Mucosa of descending colon (tissue), 3 donors: ENCODE measurements at regions not wholly inside any gene's neighbourhood (a gene's known extent, or its start where the extent isn't known, plus 50 kb on each side); places are given as distances from the start of the nearest gene placed in this dataset.

ENCODE experiments used
- ATAC-seq: fragments of 200-7000 bp; cut with Tn5 transposase; one replicate; pipeline ENCODE4 v1.9.1; 2020; ENCODE audit warnings: mild to moderate bottlenecking, moderate library complexity
- DNase-seq, 3 donors: peaks; one replicate each; pipeline ENCODE4 v3.0.0-alpha.2; 2020
- H3K36me3 ChIP-seq: fragments of 200-600 bp; one replicate; pipeline ENCODE4 v1.8.0; 2021; ENCODE audit warnings: low read depth, mild to moderate bottlenecking
- H3K4me1 ChIP-seq: fragments of 200-600 bp; one replicate; pipeline ENCODE4 v1.8.0; 2021; ENCODE audit warnings: low read depth, mild to moderate bottlenecking
- H3K4me3 ChIP-seq: fragments of 200-600 bp; one replicate; pipeline ENCODE4 v1.8.0; 2021; ENCODE audit warnings: mild to moderate bottlenecking
- H3K9me3 ChIP-seq: fragments of 200-600 bp; one replicate; pipeline ENCODE4 v1.8.0; 2021; ENCODE audit warnings: mild to moderate bottlenecking
- intact Hi-C, 2 donors: fragments of 100-400 bp; cut with DNase I in 1 of 2; cut with micrococcal nuclease in 1 of 2; formaldehyde crosslinking; loops; one replicate each; pipeline versions ENCODE4 v1.11.0 to v1.11.1; 2022; cut with DNase I, micrococcal nuclease
- TF ChIP-seq, protein P1 (sequence below): fragments of 200-600 bp; IDR thresholded peaks from one replicate; pipeline ENCODE4 v1.8.0; 2022; ENCODE audit warnings: antibody characterized with exemption, mild to moderate bottlenecking
- donor health status: DM: no; HTN: no; CAD: no; lungs with moderate emphysema.
- donor health status: DM: no; HTN: no; CAD: no.
- donor health status: DM: no; HTN: yes; CAD: no.

DNA sequence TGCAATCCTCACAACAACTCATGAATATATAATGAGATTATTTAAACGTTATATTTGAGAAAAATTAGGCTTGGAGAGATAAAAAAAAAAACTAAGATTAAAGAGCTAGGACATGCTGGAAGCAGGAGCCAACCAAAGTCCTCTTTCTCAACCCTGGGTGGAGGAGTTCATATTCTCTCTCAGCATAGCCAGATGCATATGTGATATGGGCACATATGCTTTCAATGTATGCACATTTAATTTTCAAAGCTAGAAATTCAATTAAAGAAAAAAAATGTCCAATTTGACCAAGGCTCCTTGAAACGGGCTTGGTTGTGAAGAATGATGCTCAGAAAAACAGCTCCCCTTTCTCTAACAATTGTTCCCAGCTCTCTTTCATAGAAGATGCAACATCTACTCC lies 61.9 kb upstream of the GRIP1 start:
- no peaks in the 10 kb centered on the region for H3K36me3 ChIP-seq
- intact Hi-C loops = no loop called here
- TF ChIP-seq, protein P1, sequence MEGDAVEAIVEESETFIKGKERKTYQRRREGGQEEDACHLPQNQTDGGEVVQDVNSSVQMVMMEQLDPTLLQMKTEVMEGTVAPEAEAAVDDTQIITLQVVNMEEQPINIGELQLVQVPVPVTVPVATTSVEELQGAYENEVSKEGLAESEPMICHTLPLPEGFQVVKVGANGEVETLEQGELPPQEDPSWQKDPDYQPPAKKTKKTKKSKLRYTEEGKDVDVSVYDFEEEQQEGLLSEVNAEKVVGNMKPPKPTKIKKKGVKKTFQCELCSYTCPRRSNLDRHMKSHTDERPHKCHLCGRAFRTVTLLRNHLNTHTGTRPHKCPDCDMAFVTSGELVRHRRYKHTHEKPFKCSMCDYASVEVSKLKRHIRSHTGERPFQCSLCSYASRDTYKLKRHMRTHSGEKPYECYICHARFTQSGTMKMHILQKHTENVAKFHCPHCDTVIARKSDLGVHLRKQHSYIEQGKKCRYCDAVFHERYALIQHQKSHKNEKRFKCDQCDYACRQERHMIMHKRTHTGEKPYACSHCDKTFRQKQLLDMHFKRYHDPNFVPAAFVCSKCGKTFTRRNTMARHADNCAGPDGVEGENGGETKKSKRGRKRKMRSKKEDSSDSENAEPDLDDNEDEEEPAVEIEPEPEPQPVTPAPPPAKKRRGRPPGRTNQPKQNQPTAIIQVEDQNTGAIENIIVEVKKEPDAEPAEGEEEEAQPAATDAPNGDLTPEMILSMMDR = no peak
- H3K9me3 ChIP-seq = no peaks in the 10 kb centered on the region
- H3K4me1 ChIP-seq = no peaks in the 10 kb centered on the region
- no peak for DNase-seq
- ATAC-seq = no peak
- no peak overlapping the region for H3K4me3 ChIP-seq

DNA sequence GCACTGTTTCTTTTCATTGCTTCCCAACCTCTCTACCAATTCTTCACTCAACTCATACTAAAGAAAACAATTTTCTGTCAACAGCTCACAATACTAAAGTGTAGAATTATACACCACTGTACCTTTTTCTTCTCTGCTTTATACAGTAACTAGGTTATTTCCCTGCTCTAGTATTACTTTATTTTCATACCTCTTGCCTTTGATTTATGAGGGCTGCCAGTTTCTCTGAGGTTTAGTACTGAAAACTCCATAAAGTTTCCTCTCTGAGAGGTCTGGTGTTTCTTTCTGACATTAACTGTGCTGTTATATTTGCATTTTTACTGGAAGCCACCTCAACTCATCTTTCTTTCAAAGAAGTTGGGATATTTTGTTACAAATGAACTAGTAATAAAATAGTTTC lies 63.0 kb upstream of the GRIP1 start:
- no peaks in the 10 kb centered on the region for H3K4me1 ChIP-seq
- H3K36me3 ChIP-seq = no peaks in the 10 kb centered on the region
- no peak for DNase-seq
- intact Hi-C loops = no loop called here
- TF ChIP-seq, protein P1 = no peak
- no peak for ATAC-seq
- no peak overlapping the region for H3K4me3 ChIP-seq
- H3K9me3 ChIP-seq = no peaks in the 10 kb centered on the region

DNA sequence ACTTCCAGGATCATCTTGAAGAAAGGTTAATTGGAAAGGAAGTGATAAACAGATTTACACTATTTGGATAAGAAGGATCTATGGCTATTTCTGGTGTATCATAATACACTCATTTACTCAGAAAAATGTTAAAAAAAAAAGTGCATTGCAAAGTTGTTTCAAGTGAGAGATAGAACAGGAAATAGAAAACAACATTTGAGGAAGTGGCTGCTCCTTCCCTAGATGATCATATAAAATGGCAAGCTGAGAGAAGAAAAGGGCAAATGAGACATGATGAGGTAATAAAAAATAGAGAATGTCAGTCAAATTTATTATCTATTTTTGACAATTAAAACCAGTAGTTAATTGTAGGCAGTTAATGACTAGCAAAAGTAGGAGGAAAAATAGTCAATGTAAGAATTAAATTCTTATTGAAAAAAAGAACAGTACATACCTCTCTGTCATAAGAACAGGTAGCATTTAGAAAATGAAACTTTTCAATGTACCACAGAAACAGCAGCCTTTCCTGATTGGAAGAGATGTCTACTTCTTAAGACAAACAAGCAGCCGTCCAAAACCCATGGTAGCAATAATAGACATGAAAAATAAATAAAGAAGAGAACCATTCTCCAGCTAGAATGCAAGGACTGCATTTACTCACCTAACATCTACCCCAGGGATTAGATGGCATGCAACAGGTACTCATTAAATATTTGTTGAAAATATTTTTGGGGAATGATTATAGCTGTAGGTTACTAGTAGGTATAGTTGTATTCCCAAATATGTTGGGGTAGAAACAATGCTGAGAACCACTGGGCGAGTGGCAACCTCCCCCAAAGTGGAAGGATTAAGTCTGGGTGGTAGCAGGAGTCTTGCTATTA lies 63.9 kb upstream of the GRIP1 start:
- TF ChIP-seq, protein P1 = no peak
- H3K36me3 ChIP-seq = no peaks in the 10 kb centered on the region
- H3K4me1 ChIP-seq = no peaks in the 10 kb centered on the region
- intact Hi-C loops = no loop called here
- no peak overlapping the region for H3K4me3 ChIP-seq
- no peak for ATAC-seq
- DNase-seq = no peak
- no peaks in the 10 kb centered on the region for H3K9me3 ChIP-seq

DNA sequence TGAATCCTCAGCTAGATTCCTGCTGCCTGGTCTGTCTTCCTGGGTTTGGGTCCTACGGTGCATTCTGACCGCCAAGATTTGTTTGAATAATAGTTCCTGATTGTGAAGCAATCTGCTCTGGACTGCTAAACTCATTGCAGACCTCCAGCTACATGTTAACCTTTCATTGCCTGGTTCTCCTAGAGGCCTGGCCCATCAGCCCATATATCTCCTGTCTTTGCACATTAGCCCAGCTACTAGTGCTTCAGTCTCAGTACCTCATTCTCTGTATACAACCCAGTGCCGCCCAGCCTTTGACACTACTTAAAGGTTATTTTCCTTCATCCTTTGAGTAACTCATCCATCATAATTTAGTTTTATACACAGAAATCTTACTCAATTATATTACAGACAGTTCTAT lies 65.6 kb upstream of the GRIP1 start:
- TF ChIP-seq, protein P1 = no peak
- DNase-seq (no peak), ATAC-seq (no peak)
- Histone ChIP-seq H3K36me3 (no peaks in the 10 kb centered on the region), H3K4me1 (no peaks in the 10 kb centered on the region), H3K4me3 (no peak overlapping the region), H3K9me3 (no peaks in the 10 kb centered on the region)
- intact Hi-C loops = no loop called here

DNA sequence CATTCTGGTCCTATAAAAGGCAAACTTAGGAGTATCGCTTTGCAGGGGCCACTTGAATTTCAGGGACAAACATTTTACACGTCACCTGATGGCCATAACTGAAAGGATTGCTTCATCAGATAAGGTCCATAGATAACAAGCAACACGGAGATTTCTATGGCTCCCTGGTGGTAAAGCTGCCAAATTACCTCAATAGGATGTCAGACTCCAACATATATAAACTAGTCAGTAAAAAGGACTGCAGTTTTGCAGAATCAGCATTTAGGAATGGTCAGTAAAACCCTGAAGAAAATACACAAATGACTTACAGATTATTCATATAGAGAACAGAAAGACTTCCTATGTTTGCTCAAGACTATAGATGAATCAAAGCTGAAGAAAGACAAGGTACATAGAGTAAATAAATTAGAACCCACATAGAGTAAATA lies 66.1 kb upstream of the GRIP1 start:
- H3K9me3 ChIP-seq = no peaks in the 10 kb centered on the region
- TF ChIP-seq, protein P1 = no peak
- no peak overlapping the region for H3K4me3 ChIP-seq
- ATAC-seq (no peak), DNase-seq (no peak)
- intact Hi-C loops = no loop called here
- H3K4me1 ChIP-seq = no peaks in the 10 kb centered on the region
- no peaks in the 10 kb centered on the region for H3K36me3 ChIP-seq
